GM12878 (cell line): ENCODE measurements at regions not wholly inside any gene's neighbourhood (a gene's known extent, or its start where the extent isn't known, plus 50 kb on each side); places are given as distances from the start of the nearest gene placed in this dataset.

Source experiments
- FOXK2 ChIP-seq: fragments of 450-650 bp; IDR thresholded peaks from 2 replicates; pipeline ENCODE4 v1.6.1; 2017; ENCODE audit warnings: mild to moderate bottlenecking, moderate library complexity
- SIX5 ChIP-seq: IDR thresholded peaks from 2 replicates; pipeline ENCODE4 v1.6.1; 2011; ENCODE audit warnings: mild to moderate bottlenecking, low read depth, low read length, moderate library complexity; ENCODE audit not compliant: severe bottlenecking

DNA sequence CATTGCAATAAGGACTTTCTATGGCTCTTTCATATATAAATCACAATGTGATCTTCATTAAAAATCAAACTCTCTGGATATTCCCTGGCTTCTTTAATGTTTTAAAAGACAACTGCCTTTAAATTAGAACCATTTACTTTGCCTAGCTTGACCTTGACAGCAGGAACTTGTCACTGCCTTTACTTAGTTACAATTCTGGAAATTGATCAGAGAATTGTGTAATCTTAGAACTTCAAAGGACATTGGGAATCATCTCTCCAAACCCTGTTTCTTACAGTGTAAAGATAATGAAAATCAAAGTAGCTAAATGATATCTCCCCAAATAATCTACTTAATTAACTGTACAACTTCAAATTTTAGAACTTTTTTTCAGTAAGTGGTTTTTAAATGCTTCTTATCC is 517.6 kb upstream of the CCDC179 start:
- TF ChIP-seq SIX5: no peak
- no peak for TF ChIP-seq FOXK2
